GM18870 (cell line): ENCODE measurements at regions not wholly inside any gene's neighbourhood (a gene's known extent, or its start where the extent isn't known, plus 50 kb on each side); places are given as distances from the start of the nearest gene placed in this dataset.
A peak's percentile ranks its signal among the peaks of the same experiment; 100 is the strongest.
"Not testable (repeated sequence)": the region's sequence is repeated elsewhere in the genome, so short reads cannot be mapped to it uniquely, and the experiment has no call there.

Experiments used
- ATAC-seq: cut with Tn5 transposase; IDR thresholded peaks from one replicate; pipeline ENCODE4 v1.9.1; 2021; ENCODE audit warnings: moderate library complexity; ENCODE audit not compliant: unreplicated experiment

- peak; percentile 71 for ATAC-seq
These were observed 430.7 kb upstream of the CBLB start for GRCh38 chr3:106299300-106300098.

- ATAC-seq = peak; percentile 89
These were observed 433.8 kb upstream of the CBLB start for GRCh38 chr3:106302451-106303221.

- no peak for ATAC-seq
These were observed 435.0 kb upstream of the CBLB start for GRCh38 chr3:106303766-106304165.

DNA sequence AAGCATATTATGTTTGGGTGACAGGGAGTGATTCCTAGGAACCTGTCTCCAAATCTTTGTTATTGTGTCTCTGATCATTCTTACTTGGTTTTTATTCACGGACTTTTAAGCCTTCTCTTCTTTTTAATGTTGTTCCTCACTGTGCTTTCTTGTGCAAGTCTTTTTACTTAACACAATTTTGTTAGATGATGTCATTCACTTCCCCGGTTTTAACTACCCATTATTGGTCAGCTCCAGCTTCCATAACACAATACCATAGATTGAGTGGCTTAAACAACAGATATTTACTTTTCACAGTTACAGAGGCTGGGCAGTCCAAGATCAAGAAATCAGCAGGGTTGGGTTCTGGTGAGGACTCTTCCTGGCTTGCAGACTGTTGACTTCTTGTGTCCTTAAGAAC is 436.3 kb upstream of the CBLB start:
- no peak for ATAC-seq

- ATAC-seq = no peak
These were observed 437.1 kb upstream of the CBLB start for GRCh38 chr3:106305882-106306435.

DNA sequence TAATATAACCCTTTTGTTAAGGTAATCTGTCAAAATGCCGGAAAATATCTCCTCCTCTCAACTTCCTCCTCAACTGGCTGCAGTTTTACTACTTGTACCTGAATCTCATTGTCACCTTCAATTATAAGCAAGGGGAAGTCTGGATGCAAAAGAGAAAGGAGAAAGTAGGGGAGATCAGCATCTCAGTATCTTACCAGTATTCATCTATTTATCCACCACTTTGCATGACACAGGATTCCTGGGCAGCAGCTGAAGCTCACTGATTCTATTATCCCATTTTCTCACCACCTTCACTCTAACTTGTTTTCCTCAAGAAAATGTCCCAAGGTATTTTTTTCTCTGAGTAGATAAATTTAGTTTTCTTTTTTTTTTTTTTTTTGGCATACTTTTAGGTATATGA is 440.5 kb upstream of the CBLB start:
- ATAC-seq = no peak

- ATAC-seq = not testable (repeated sequence)
These were observed 441.0 kb upstream of the CBLB start for GRCh38 chr3:106309798-106310197.

- ATAC-seq = no peak
These were observed 448.6 kb upstream of the CBLB start for GRCh38 chr3:106317141-106318055.

DNA sequence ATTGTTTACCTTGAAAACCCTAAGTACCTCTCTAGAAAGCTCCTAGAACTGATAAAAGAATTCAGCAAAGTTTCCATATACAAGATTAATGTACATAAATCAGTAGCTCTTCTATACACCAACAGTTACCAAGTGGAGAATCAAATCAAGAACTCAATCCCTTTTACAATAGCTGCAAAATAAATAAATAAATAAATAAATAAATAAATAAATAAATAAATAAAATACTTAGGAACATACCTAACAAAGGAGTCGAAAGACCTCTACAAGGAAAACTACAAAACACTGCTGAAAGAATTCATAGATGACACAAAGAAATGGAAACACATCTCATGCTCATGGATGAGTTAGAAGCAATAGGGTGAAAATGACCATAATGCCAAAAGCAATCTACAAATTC is 452.6 kb upstream of the CBLB start:
- ATAC-seq = not testable (repeated sequence)

GRCh38 chr3:106323586-106323985 is 454.8 kb upstream of the CBLB start:
- no peak for ATAC-seq

GRCh38 chr3:106326941-106327695 is 458.3 kb upstream of the CBLB start:
- ATAC-seq = no peak

DNA sequence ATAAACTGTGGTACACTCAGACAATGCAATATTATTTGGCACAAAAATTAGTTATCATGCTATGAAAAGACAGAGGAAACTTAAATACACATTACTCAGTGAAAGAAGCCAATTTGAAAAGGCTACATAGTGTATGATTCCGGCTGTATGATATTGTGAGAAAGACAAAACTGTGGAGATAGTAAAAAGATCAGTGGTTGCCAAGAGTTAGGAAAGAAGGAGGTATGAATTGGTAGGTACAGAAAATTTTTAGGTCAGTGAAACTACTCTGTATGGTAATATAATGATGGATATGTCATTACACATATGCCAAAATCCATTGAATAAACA is 458.8 kb upstream of the CBLB start:
- ATAC-seq = no peak

- no peak for ATAC-seq
These were observed 459.4 kb upstream of the CBLB start for GRCh38 chr3:106328224-106328623.

DNA sequence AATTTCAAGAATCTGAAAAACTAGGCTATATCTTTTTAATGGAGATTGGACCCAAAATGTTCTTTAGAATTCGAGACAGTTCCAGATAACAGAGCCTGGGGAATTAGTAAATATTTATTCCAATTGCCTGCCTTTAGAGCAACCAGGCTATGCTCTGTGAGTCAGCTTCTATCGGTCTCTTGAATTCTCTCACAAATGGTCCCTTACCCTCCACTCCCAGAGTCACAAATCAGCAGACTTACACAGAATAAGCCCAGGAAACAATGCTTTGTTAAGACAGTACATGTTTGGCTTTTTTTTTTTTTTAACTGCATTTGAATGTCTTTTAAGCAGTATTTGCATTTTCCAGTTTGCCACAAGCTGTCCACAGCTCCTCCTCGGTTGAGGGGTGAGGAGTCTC is 460.7 kb upstream of the CBLB start:
- peak; percentile 24 for ATAC-seq

- ATAC-seq = no peak
These were observed 462.8 kb upstream of the CBLB start for GRCh38 chr3:106331636-106332035.

GRCh38 chr3:106332129-106332528 is 463.3 kb upstream of the CBLB start:
- peak; percentile 35 for ATAC-seq

- ATAC-seq = peak; percentile 54
These were observed 464.1 kb upstream of the CBLB start for GRCh38 chr3:106332884-106333283.

DNA sequence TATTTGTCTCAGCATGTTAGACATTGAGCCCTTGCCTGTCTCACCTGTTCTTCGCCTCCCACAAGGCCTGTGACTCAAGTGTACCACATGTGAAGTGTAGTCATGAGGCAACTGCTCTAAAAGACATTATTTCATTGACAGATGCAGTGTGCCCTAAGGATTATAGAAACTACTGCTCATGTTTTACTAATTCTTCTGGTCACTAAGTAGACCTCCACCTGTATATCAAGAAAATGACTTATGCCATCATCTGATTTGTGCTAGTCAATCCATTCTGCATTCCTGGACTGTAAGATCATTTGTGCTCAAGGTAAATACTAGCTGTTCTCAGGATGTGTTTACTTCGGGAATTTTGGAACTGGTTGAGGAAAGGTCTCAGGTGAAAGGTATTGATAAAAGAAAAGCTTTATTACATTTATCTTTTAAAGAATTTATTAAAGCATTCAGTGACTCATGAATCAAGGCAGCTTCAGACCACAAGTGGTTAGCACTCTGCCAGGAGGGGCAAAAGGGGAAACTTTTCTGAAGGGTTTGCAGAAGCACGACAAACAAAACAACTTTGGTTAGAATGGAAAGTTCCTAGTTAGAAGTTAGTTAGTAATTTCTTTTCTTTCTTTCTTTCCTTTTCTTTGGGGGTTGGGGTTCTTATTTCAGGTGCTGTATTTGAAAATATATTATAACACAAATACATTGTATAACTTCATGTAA is 465.3 kb upstream of the CBLB start:
- peak; percentile 42 for ATAC-seq

DNA sequence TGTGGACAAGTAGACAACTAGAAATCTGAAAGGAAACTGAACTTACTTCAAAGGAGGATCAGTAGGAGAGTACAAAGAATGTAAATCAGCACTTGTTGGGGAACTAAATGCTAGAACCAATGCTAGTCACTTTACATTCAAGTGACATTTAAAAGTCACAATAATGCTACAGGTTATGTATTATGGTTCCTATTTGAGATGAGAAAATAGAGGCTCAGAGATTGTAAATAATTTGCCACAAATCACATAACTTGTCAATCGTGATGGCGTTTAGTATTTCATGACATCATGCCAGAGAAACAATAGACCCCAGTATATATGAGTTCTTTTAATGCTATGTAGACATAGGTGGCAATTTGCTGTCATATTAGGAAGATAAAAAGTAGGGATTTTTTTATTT is 467.8 kb upstream of the CBLB start:
- no peak for ATAC-seq

DNA sequence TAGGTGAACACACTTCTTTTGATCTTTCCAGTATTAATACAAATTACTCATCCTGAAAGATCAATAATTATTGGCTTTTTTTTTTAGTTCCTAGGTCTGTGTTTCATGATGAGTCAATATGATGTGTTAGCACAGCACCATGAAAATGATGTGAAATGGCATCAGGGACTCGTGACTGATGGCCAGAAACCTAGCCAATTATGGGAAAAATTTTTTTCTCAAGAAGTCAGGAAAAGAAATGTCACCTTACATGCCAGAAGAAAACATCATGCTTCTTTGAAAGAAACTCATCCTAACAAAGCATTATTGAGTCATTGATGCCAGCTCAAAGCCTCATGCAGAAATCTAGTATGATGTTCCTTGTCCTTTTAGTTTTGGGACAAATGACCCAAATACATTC is 468.3 kb upstream of the CBLB start:
- ATAC-seq = no peak
